ENCODE measurements at regions not wholly inside any gene's neighbourhood (a gene's known extent, or its start where the extent isn't known, plus 50 kb on each side); places are given as distances from the start of the nearest gene placed in this dataset.

GRCh38 chr1:232483826-232484225, 146.1 kb downstream of the SIPA1L2 start:
- CTCF ChIA-PET (ENCODE audit: partially characterized antibody), result interaction anchor here (0.7 to 1.3 kb wide), 4 partner anchors 8 to 12 kb away, joined by 3 read pairs; no protein-coding TSS in a partner anchor
- FAIRE-seq, result no peak
- H3K27me3 ChIP-seq (replicated peaks in 1 of 4; ENCODE audit: control insufficient read depth in 3 of 4, extremely low read depth in 1 of 4, insufficient read depth in 3 of 4, low read length in 3 of 4), result no peaks in the 10 kb centered on the region
- no peak overlapping the region for H3K14ac ChIP-seq (ENCODE audit: insufficient read length)
- POLR2A ChIA-PET (ENCODE audit: partially characterized antibody), result no interaction called here
- H3K23me2 ChIP-seq (ENCODE audit: low read depth, low read length), result no peaks in the 10 kb centered on the region
- no peak overlapping the region for H4K91ac ChIP-seq (replicated peaks; ENCODE audit: insufficient read length, low read length)
- H2AK5ac ChIP-seq (ENCODE audit: low read depth, low read length), result no peak overlapping the region
- no peaks in the 10 kb centered on the region for H3K4me1 ChIP-seq (replicated peaks in 1 of 4; ENCODE audit: control insufficient read depth in 3 of 4, insufficient read depth in 4 of 4, low read length in 3 of 4)
- no peak overlapping the region for H3K4ac ChIP-seq (replicated peaks; ENCODE audit: insufficient read length, low read depth, low read length)
- no peak overlapping the region for H2BK5ac ChIP-seq (ENCODE audit: low read depth, low read length)
- no peak overlapping the region for H3K18ac ChIP-seq (ENCODE audit: extremely low read depth, low read length)
- peaks cover 0 to 3% of the 10 kb centered on the region in 2 experiments for H4K20me1 ChIP-seq (replicated peaks in 1 of 2; ENCODE audit: control insufficient read depth in 1 of 2, insufficient read depth in 2 of 2, low read length in 2 of 2)
- no peak overlapping the region for H3K9ac ChIP-seq (replicated peaks in 1 of 4; ENCODE audit: extremely low read depth in 1 of 4, low read depth in 3 of 4, low read length in 3 of 4)
- H3K23ac ChIP-seq (ENCODE audit: insufficient read length), result no peak overlapping the region
- no peak overlapping the region for H3K4me2 ChIP-seq (ENCODE audit: insufficient read depth in 1 of 2, low read depth in 2 of 2, low read length in 2 of 2)
- H2BK20ac ChIP-seq (ENCODE audit: low read length), result no peak overlapping the region
- no peaks in the 10 kb centered on the region for H3K79me2 ChIP-seq (ENCODE audit: control insufficient read depth in 1 of 2, insufficient read depth in 2 of 2, low read length in 2 of 2)
- 92% methylated on average over 4 of the region's 4 CpGs; no CpG with 5 or more reads in 1 of the 2 experiments for WGBS, 2 experiments (ENCODE audit: extremely low coverage in 1 of 2, insufficient coverage in 1 of 2, insufficient read length in 1 of 2, insufficient replicate concordance in 2 of 2, low coverage in 1 of 2, low lambda C conversion rate in 2 of 2, missing lambda C conversion rate in 1 of 2)
- no peak overlapping the region for H2BK120ac ChIP-seq (replicated peaks; ENCODE audit: low read depth, low read length)
- no peak overlapping the region for H3K4me3 ChIP-seq (ENCODE audit: extremely low read depth in 1 of 4, insufficient read depth in 2 of 4, low read depth in 3 of 4, low read length in 4 of 4)
- H2BK12ac ChIP-seq (ENCODE audit: low read depth, low read length), result no peak overlapping the region
- no peak overlapping the region for H4K5ac ChIP-seq (ENCODE audit: insufficient read length, low read depth, low read length)
- H4K8ac ChIP-seq (ENCODE audit: extremely low read depth, insufficient read depth, low read length), result no peak overlapping the region
- no peaks in the 10 kb centered on the region; a peak in 1 of 8 replicates for H3K36me3 ChIP-seq (ENCODE audit: control insufficient read depth in 2 of 4, insufficient read depth in 4 of 4, low read length in 3 of 4)
- no peaks in the 10 kb centered on the region for H3K79me1 ChIP-seq (ENCODE audit: low read depth, low read length)
- H2BK15ac ChIP-seq (ENCODE audit: low read length), result no peak overlapping the region
- no peaks in the 10 kb centered on the region for H3K9me3 ChIP-seq (ENCODE audit: insufficient read depth in 2 of 2, low read depth in 1 of 2, low read length in 1 of 2)
- no peak overlapping the region for H2AFZ ChIP-seq (ENCODE audit: low read length)
- no peak for DNase-seq (ENCODE audit: low read depth in 1 of 2, low spot score in 2 of 2)
- H3K56ac ChIP-seq (replicated peaks; ENCODE audit: insufficient read length, low read depth, low read length), result no peak overlapping the region
- no peak overlapping the region for H3K27ac ChIP-seq (ENCODE audit: low read depth, low read length)
- TF ChIP-seq EP300 (IDR thresholded peaks at IDR 0.05; ENCODE audit: borderline replicate concordance in 1 of 2, low read depth in 2 of 2, low read length in 2 of 2) (no peak), ZNF274 (IDR thresholded peaks at IDR 0.05; ENCODE audit: borderline replicate concordance, extremely low read depth, low read length) (no peak), POU5F1 (IDR thresholded peaks at IDR 0.05; ENCODE audit: low read depth, low read length) (no peak), NANOG (IDR thresholded peaks at IDR 0.05; ENCODE audit: insufficient read depth, low read depth, low read length, poor library complexity, severe bottlenecking) (no peak), CHD2 (IDR thresholded peaks at IDR 0.05; ENCODE audit: low read length) (no peak), BACH1 (IDR thresholded peaks at IDR 0.05; ENCODE audit: low read length) (no peak), POLR2AphosphoS5 (IDR thresholded peaks at IDR 0.05; ENCODE audit: low read depth, low read length) (no peak), HDAC2 (IDR thresholded peaks at IDR 0.05; ENCODE audit: borderline replicate concordance in 1 of 2, low read depth in 2 of 2, low read length in 2 of 2) (no peak), CEBPB (IDR thresholded peaks at IDR 0.05; ENCODE audit: low read depth, low read length) (no peak), TAF1 (IDR thresholded peaks at IDR 0.05; ENCODE audit: low read depth, low read length) (no peak), SIRT6 (IDR thresholded peaks at IDR 0.05; ENCODE audit: low read length) (no peak), SP2 (IDR thresholded peaks at IDR 0.05; ENCODE audit: low read length) (no peak), SAP30 (IDR thresholded peaks at IDR 0.05; ENCODE audit: insufficient read depth, insufficient replicate concordance, low read length) (no peak), ATF3 (IDR thresholded peaks at IDR 0.05; ENCODE audit: insufficient read depth, low read depth, low read length) (no peak), EZH2 (IDR thresholded peaks at IDR 0.05; ENCODE audit: low read depth, low read length, severe bottlenecking) (no peak)

Measured in H1 (cell line).